ENCODE measurements at regions not wholly inside any gene's neighbourhood (a gene's known extent, or its start where the extent isn't known, plus 50 kb on each side); places are given as distances from the start of the nearest gene placed in this dataset.

- H3K27ac Mint-ChIP-seq: no peak overlapping the region
- H3K27me3 Mint-ChIP-seq: peaks cover 2% of the 10 kb centered on the region
- no peak for DNase-seq
- POLR2A ChIA-PET: no interaction called here
- no peak overlapping the region for H3K4me3 Mint-ChIP-seq
- ATAC-seq (ENCODE audit: low read depth): no peak
- H3K9me3 Mint-ChIP-seq: no peaks in the 10 kb centered on the region
- no peaks in the 10 kb centered on the region for H3K36me3 Mint-ChIP-seq
- no peaks in the 10 kb centered on the region for H3K4me1 Mint-ChIP-seq
Observed at GRCh38 chr20:22428051-22428450, 156.3 kb downstream of the FOXA2 start.

- H3K4me1 Mint-ChIP-seq: no peaks in the 10 kb centered on the region
- DNase-seq (no peak), ATAC-seq (ENCODE audit: low read depth) (no peak)
- H3K9me3 Mint-ChIP-seq: no peaks in the 10 kb centered on the region
- POLR2A ChIA-PET: no interaction called here
- no peak overlapping the region for H3K27ac Mint-ChIP-seq
- peaks cover 2% of the 10 kb centered on the region for H3K27me3 Mint-ChIP-seq
- H3K4me3 Mint-ChIP-seq: no peak overlapping the region
- no peaks in the 10 kb centered on the region for H3K36me3 Mint-ChIP-seq
Observed at GRCh38 chr20:22426772-22427171, 157.6 kb downstream of the FOXA2 start.

- H3K9me3 Mint-ChIP-seq: no peaks in the 10 kb centered on the region
- DNase-seq (no peak), ATAC-seq (ENCODE audit: low read depth) (no peak)
- H3K4me3 Mint-ChIP-seq: no peak overlapping the region
- no peaks in the 10 kb centered on the region for H3K36me3 Mint-ChIP-seq
- H3K27me3 Mint-ChIP-seq: peaks cover 2% of the 10 kb centered on the region
- POLR2A ChIA-PET: no interaction called here
- no peaks in the 10 kb centered on the region for H3K4me1 Mint-ChIP-seq
- H3K27ac Mint-ChIP-seq: no peak overlapping the region
Observed at GRCh38 chr20:22425344-22426295, 158.8 kb downstream of the FOXA2 start.

- H3K36me3 Mint-ChIP-seq: no peaks in the 10 kb centered on the region
- ATAC-seq (ENCODE audit: low read depth): no peak
- POLR2A ChIA-PET: no interaction called here
- no peak overlapping the region for H3K4me3 Mint-ChIP-seq
- DNase-seq: no peak
- H3K27ac Mint-ChIP-seq: no peak overlapping the region
- no peaks in the 10 kb centered on the region for H3K4me1 Mint-ChIP-seq
- no peaks in the 10 kb centered on the region for H3K27me3 Mint-ChIP-seq
- H3K9me3 Mint-ChIP-seq: no peaks in the 10 kb centered on the region
Observed at GRCh38 chr20:22423190-22423832, 161.1 kb downstream of the FOXA2 start.

- DNase-seq: no peak
- no peak overlapping the region for H3K4me3 Mint-ChIP-seq
- H3K4me1 Mint-ChIP-seq: no peaks in the 10 kb centered on the region
- ATAC-seq (ENCODE audit: low read depth): no peak
- H3K27ac Mint-ChIP-seq: no peak overlapping the region
- POLR2A ChIA-PET: no interaction called here
- no peaks in the 10 kb centered on the region for H3K27me3 Mint-ChIP-seq
- H3K36me3 Mint-ChIP-seq: no peaks in the 10 kb centered on the region
- H3K9me3 Mint-ChIP-seq: peaks cover 2% of the 10 kb centered on the region
Observed at GRCh38 chr20:22420116-22420598, 164.2 kb downstream of the FOXA2 start.

GRCh38 chr20:22418738-22419137, 165.6 kb downstream of the FOXA2 start:
- H3K9me3 Mint-ChIP-seq: peaks cover 2% of the 10 kb centered on the region
- POLR2A ChIA-PET: no interaction called here
- no peak for ATAC-seq (ENCODE audit: low read depth)

GRCh38 chr20:22414305-22414742, 170.0 kb downstream of the FOXA2 start:
- H3K4me1 Mint-ChIP-seq: no peaks in the 10 kb centered on the region
- no peak overlapping the region for H3K27ac Mint-ChIP-seq
- peaks cover 5% of the 10 kb centered on the region for H3K9me3 Mint-ChIP-seq
- POLR2A ChIA-PET: no interaction called here
- H3K4me3 Mint-ChIP-seq: no peak overlapping the region
- no peaks in the 10 kb centered on the region for H3K27me3 Mint-ChIP-seq
- DNase-seq (no peak), ATAC-seq (ENCODE audit: low read depth) (no peak)
- H3K36me3 Mint-ChIP-seq: no peaks in the 10 kb centered on the region

More at GRCh38 chr20:22418738-22419137, 165.6 kb downstream of the FOXA2 start:
- Mint-ChIP-seq H3K4me3 (no peak overlapping the region), H3K27ac (no peak overlapping the region), H3K36me3 (no peaks in the 10 kb centered on the region), H3K27me3 (no peaks in the 10 kb centered on the region), H3K4me1 (no peaks in the 10 kb centered on the region)
- DNase-seq: no peak

GRCh38 chr20:22412977-22413868, 171.1 kb downstream of the FOXA2 start:
- ATAC-seq (ENCODE audit: low read depth) (no peak), DNase-seq (no peak)
- no peak overlapping the region for H3K4me3 Mint-ChIP-seq
- no peak overlapping the region for H3K27ac Mint-ChIP-seq
- POLR2A ChIA-PET: no interaction called here
- no peaks in the 10 kb centered on the region for H3K4me1 Mint-ChIP-seq
- no peaks in the 10 kb centered on the region for H3K27me3 Mint-ChIP-seq
- H3K9me3 Mint-ChIP-seq: peaks cover 5% of the 10 kb centered on the region
- H3K36me3 Mint-ChIP-seq: no peaks in the 10 kb centered on the region

GRCh38 chr20:22411627-22412450, 172.5 kb downstream of the FOXA2 start:
- Mint-ChIP-seq H3K4me3 (no peak overlapping the region), H3K27me3 (no peaks in the 10 kb centered on the region), H3K36me3 (no peaks in the 10 kb centered on the region), H3K9me3 (peaks cover 4% of the 10 kb centered on the region), H3K4me1 (no peaks in the 10 kb centered on the region), H3K27ac (no peak overlapping the region)
- DNase-seq (no peak), ATAC-seq (ENCODE audit: low read depth) (no peak)
- POLR2A ChIA-PET: no interaction called here

- ATAC-seq (ENCODE audit: low read depth): no peak
- Mint-ChIP-seq H3K4me1 (no peaks in the 10 kb centered on the region), H3K36me3 (no peaks in the 10 kb centered on the region)
Observed at GRCh38 chr20:22411286-22411626, 173.1 kb downstream of the FOXA2 start.

GRCh38 chr20:22410556-22411130, 173.7 kb downstream of the FOXA2 start:
- H3K27ac Mint-ChIP-seq: no peak overlapping the region
- DNase-seq (no peak), ATAC-seq (ENCODE audit: low read depth) (no peak)
- peaks cover 4% of the 10 kb centered on the region for H3K9me3 Mint-ChIP-seq
- H3K36me3 Mint-ChIP-seq: no peaks in the 10 kb centered on the region
- H3K4me3 Mint-ChIP-seq: no peak overlapping the region
- H3K4me1 Mint-ChIP-seq: no peaks in the 10 kb centered on the region
- POLR2A ChIA-PET: no interaction called here
- no peaks in the 10 kb centered on the region for H3K27me3 Mint-ChIP-seq

More at GRCh38 chr20:22411286-22411626, 173.1 kb downstream of the FOXA2 start:
- Mint-ChIP-seq H3K27ac (no peak overlapping the region), H3K27me3 (no peaks in the 10 kb centered on the region), H3K9me3 (peaks cover 4% of the 10 kb centered on the region), H3K4me3 (no peak overlapping the region)
- POLR2A ChIA-PET: no interaction called here
- no peak for DNase-seq

GRCh38 chr20:22408521-22409402, 175.6 kb downstream of the FOXA2 start:
- H3K9me3 Mint-ChIP-seq: peaks cover 5% of the 10 kb centered on the region
- no peaks in the 10 kb centered on the region for H3K36me3 Mint-ChIP-seq
- H3K4me3 Mint-ChIP-seq: no peak overlapping the region
- H3K4me1 Mint-ChIP-seq: no peaks in the 10 kb centered on the region
- ATAC-seq (ENCODE audit: low read depth) (no peak), DNase-seq (no peak)
- POLR2A ChIA-PET: no interaction called here
- H3K27me3 Mint-ChIP-seq: no peaks in the 10 kb centered on the region
- no peak overlapping the region for H3K27ac Mint-ChIP-seq

Data from activated naive CD8-positive, alpha-beta T cell treated with anti-CD3 and anti-CD28 coated beads, Interleukin-2, amount 10 ng/mL, durations not matched to agents 7 days and 5 days (primary cell).